ENCODE measurements at regions not wholly inside any gene's neighbourhood (a gene's known extent, or its start where the extent isn't known, plus 50 kb on each side); places are given as distances from the start of the nearest gene placed in this dataset.

GRCh38 chr3:159517105-159517504 lies 471.5 kb upstream of the IL12A start:
- Histone ChIP-seq H3K4me3 (ENCODE audit: low read depth, low read length) (no peak overlapping the region), H3K9me3 (no peaks in the 10 kb centered on the region), H3K4me1 (no peaks in the 10 kb centered on the region), H3K27me3 (replicated peaks; ENCODE audit: control insufficient read depth, insufficient read depth, low read length) (no peaks in the 10 kb centered on the region), H3K36me3 (ENCODE audit: control insufficient read depth, insufficient read depth, low read length) (no peaks in the 10 kb centered on the region)
- POLR2A ChIA-PET = no interaction called here
- peaks cover 3% of the 10 kb centered on the region for H3K9me3 Mint-ChIP-seq (ENCODE audit: unreplicated experiment)
- no peak overlapping the region for H3K27ac Mint-ChIP-seq (ENCODE audit: unreplicated experiment)
- peaks cover 12% of the 10 kb centered on the region for H3K27me3 Mint-ChIP-seq (ENCODE audit: insufficient read depth, unreplicated experiment)
- peaks cover 7% of the 10 kb centered on the region for H3K4me1 Mint-ChIP-seq (ENCODE audit: low read depth, unreplicated experiment)
- no peak for DNase-seq
- TF ChIP-seq, protein P1, sequence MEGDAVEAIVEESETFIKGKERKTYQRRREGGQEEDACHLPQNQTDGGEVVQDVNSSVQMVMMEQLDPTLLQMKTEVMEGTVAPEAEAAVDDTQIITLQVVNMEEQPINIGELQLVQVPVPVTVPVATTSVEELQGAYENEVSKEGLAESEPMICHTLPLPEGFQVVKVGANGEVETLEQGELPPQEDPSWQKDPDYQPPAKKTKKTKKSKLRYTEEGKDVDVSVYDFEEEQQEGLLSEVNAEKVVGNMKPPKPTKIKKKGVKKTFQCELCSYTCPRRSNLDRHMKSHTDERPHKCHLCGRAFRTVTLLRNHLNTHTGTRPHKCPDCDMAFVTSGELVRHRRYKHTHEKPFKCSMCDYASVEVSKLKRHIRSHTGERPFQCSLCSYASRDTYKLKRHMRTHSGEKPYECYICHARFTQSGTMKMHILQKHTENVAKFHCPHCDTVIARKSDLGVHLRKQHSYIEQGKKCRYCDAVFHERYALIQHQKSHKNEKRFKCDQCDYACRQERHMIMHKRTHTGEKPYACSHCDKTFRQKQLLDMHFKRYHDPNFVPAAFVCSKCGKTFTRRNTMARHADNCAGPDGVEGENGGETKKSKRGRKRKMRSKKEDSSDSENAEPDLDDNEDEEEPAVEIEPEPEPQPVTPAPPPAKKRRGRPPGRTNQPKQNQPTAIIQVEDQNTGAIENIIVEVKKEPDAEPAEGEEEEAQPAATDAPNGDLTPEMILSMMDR (IDR thresholded peaks at IDR 0.05; ENCODE audit: insufficient read depth in 1 of 2, low read depth in 1 of 2, low read length in 1 of 2, severe bottlenecking in 1 of 2, unreplicated experiment in 1 of 2) = no peak
- no peak overlapping the region for H3K4me3 Mint-ChIP-seq (ENCODE audit: unreplicated experiment)
- H3K36me3 Mint-ChIP-seq (ENCODE audit: insufficient read depth, unreplicated experiment) = no peaks in the 10 kb centered on the region
- BruUV-seq (replicated peaks) = no TSS peak
- intact Hi-C loops (cut with micrococcal nuclease; ENCODE audit: unreplicated experiment) = no loop called here
- CTCF ChIA-PET = no interaction called here

DNA sequence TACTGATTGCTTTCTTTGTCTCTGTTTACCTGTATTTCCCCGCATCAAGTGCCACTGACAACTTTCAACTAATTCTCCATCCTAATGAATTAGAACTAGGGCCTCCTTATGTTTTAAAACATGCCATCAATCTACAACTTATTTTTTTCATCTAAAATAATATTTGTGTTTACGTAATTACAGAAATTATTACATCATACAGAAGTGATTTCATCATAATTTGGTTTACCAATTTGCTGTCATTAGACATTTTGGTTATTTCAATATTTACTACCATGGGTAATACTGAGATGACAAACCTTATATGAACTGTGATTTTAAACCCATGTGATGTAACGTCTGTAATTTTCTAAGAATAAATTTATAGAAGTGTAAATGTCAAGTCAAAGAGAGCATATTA lies 468.0 kb upstream of the IL12A start:
- Histone ChIP-seq H3K36me3 (ENCODE audit: control insufficient read depth, insufficient read depth, low read length) (no peaks in the 10 kb centered on the region), H3K27me3 (replicated peaks; ENCODE audit: control insufficient read depth, insufficient read depth, low read length) (no peaks in the 10 kb centered on the region), H3K4me3 (ENCODE audit: low read depth, low read length) (no peak overlapping the region), H3K4me1 (no peaks in the 10 kb centered on the region), H3K9me3 (no peaks in the 10 kb centered on the region)
- Mint-ChIP-seq H3K4me1 (ENCODE audit: low read depth, unreplicated experiment) (peaks cover 7% of the 10 kb centered on the region), H3K27ac (ENCODE audit: unreplicated experiment) (no peak overlapping the region), H3K4me3 (ENCODE audit: unreplicated experiment) (no peak overlapping the region), H3K36me3 (ENCODE audit: insufficient read depth, unreplicated experiment) (no peaks in the 10 kb centered on the region), H3K27me3 (ENCODE audit: insufficient read depth, unreplicated experiment) (peaks cover 16% of the 10 kb centered on the region), H3K9me3 (ENCODE audit: unreplicated experiment) (no peaks in the 10 kb centered on the region)
- DNase-seq = no peak
- BruUV-seq (replicated peaks) = no TSS peak
- POLR2A ChIA-PET = no interaction called here
- intact Hi-C loops (cut with micrococcal nuclease; ENCODE audit: unreplicated experiment) = no loop called here
- CTCF ChIA-PET = no interaction called here
- TF ChIP-seq, protein P1 (IDR thresholded peaks at IDR 0.05; ENCODE audit: insufficient read depth in 1 of 2, low read depth in 1 of 2, low read length in 1 of 2, severe bottlenecking in 1 of 2, unreplicated experiment in 1 of 2) = no peak

DNA sequence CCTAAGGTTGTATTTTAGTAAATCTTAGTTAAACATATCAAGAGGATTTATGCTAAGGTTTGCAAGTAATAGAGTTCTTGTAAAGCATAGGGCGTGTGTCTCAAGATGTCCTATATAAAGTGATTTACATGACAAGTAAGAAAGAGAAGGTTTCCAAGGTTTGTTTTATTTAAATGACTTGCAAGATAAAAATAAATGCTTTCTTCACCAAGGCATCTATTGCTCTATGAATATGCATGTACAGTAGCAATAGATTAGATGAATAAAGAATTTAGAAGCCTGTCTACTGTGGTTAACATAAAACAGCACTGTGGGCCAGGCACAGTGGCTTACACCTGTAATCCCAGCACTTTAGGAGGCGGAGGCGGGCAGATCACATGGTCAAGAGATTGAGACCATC lies 466.4 kb upstream of the IL12A start:
- Mint-ChIP-seq H3K4me1 (ENCODE audit: low read depth, unreplicated experiment) (no peaks in the 10 kb centered on the region), H3K4me3 (ENCODE audit: unreplicated experiment) (no peak overlapping the region), H3K9me3 (ENCODE audit: unreplicated experiment) (no peaks in the 10 kb centered on the region), H3K36me3 (ENCODE audit: insufficient read depth, unreplicated experiment) (no peaks in the 10 kb centered on the region), H3K27me3 (ENCODE audit: insufficient read depth, unreplicated experiment) (peaks cover 15% of the 10 kb centered on the region), H3K27ac (ENCODE audit: unreplicated experiment) (no peak overlapping the region)
- Histone ChIP-seq H3K27me3 (replicated peaks; ENCODE audit: control insufficient read depth, insufficient read depth, low read length) (no peaks in the 10 kb centered on the region), H3K4me1 (no peaks in the 10 kb centered on the region), H3K36me3 (ENCODE audit: control insufficient read depth, insufficient read depth, low read length) (no peaks in the 10 kb centered on the region), H3K4me3 (ENCODE audit: low read depth, low read length) (no peak overlapping the region), H3K9me3 (no peaks in the 10 kb centered on the region)
- BruUV-seq (replicated peaks) = no TSS peak
- ChIA-PET CTCF (no interaction called here), POLR2A (no interaction called here)
- DNase-seq = no peak
- intact Hi-C loops (cut with micrococcal nuclease; ENCODE audit: unreplicated experiment) = no loop called here
- TF ChIP-seq, protein P1 (IDR thresholded peaks at IDR 0.05; ENCODE audit: insufficient read depth in 1 of 2, low read depth in 1 of 2, low read length in 1 of 2, severe bottlenecking in 1 of 2, unreplicated experiment in 1 of 2) = no peak
